ENCODE measurements at regions not wholly inside any gene's neighbourhood (a gene's known extent, or its start where the extent isn't known, plus 50 kb on each side); places are given as distances from the start of the nearest gene placed in this dataset.

GRCh38 chr20:62555642-62556420 lies 80.0 kb upstream of the GATA5 start (continued):
- TF ChIP-seq SNAPC4 (CRISPR knock-in tag; IDR thresholded peaks at IDR 0.05) (0 out of 2 replicates have a peak, but pooled peaks have one; percentile 34), ZNF768 (CRISPR knock-in tag; IDR thresholded peaks at IDR 0.05) (peak; percentile 33; the same call in 1 of the 2 replicates), AHR (CRISPR knock-in tag; IDR thresholded peaks at IDR 0.05) (no peak), KDM5A (IDR thresholded peaks at IDR 0.05; ENCODE audit: borderline replicate concordance, low read length) (no peak), ASH2L (IDR thresholded peaks at IDR 0.05; ENCODE audit: insufficient read length, low read depth, low read length) (peak; percentile 12), ZKSCAN5 (CRISPR knock-in tag; IDR thresholded peaks at IDR 0.05) (no peak), ZBTB33 (CRISPR knock-in tag; IDR thresholded peaks at IDR 0.05) (0 out of 2 replicates have a peak, but pooled peaks have one; percentile 19), MEIS2 (CRISPR knock-in tag; IDR thresholded peaks at IDR 0.05) (peak; percentile 68; the same call in 1 of the 2 replicates), ZSCAN21 (CRISPR knock-in tag; IDR thresholded peaks at IDR 0.05; ENCODE audit: borderline replicate concordance) (no peak; the same call in 1 of the 2 replicates), POLR2G (IDR thresholded peaks at IDR 0.05; ENCODE audit: low read depth, low read length) (no peak), ATF3 (CRISPR knock-in tag; IDR thresholded peaks at IDR 0.05) (peak; percentile 81), NFIC (IDR thresholded peaks at IDR 0.05; ENCODE audit: low read length) (no peak), ZNF75D (CRISPR knock-in tag; IDR thresholded peaks at IDR 0.05; ENCODE audit: borderline replicate concordance) (no peak), ZNF777 (CRISPR knock-in tag; IDR thresholded peaks at IDR 0.05) (no peak; the same call in 1 of the 2 replicates), NR2F6 (IDR thresholded peaks at IDR 0.05) (peak; percentile 62), NR2F6 (CRISPR knock-in tag; IDR thresholded peaks at IDR 0.05) (peak; percentile 87), TBL1XR1 (IDR thresholded peaks at IDR 0.05; ENCODE audit: borderline replicate concordance, low read length, partially characterized antibody) (peak; percentile 59), NR2C2 (CRISPR knock-in tag; IDR thresholded peaks at IDR 0.05; ENCODE audit: borderline replicate concordance) (peak; percentile 92), U2AF1 (optimal IDR thresholded peaks at IDR 0.05; ENCODE audit: low read depth, low read length) (no peak)

Measured in HepG2 (cell line).